RWPE1 (cell line): ENCODE measurements at regions not wholly inside any gene's neighbourhood (a gene's known extent, or its start where the extent isn't known, plus 50 kb on each side); places are given as distances from the start of the nearest gene placed in this dataset.

Experiments used
- CTCF ChIA-PET: fragments of 350-600 bp; sonication (Branson Sonifier 250); formaldehyde crosslinking; extraction: SDS; loops from one replicate; lab custom pipeline; 2021; lab: Yijun Ruan, JAX
- POLR2A ChIA-PET: fragments of 400-600 bp; formaldehyde crosslinking; extraction: SDS; loops from one replicate; lab custom pipeline; 2020; ENCODE audit warnings: antibody characterized with exemption; ENCODE audit not compliant: low non-redundant PET; lab: Yijun Ruan, JAX
- DNase-seq: peaks from one replicate; pipeline ENCODE4 v3.0.0; 2012; ENCODE audit warnings: low spot score
- H3K27ac ChIP-seq: fragments of 450-650 bp; 2 replicates; pipeline ENCODE4 v1.5.1; 2017
- CTCF ChIP-seq: fragments of 450-650 bp; conservative IDR thresholded peaks from 2 replicates; pipeline ENCODE4 v1.5.1; 2017; ENCODE audit warnings: low read depth, mild to moderate bottlenecking

- POLR2A ChIA-PET = no interaction called here
- no peak for TF ChIP-seq CTCF
- CTCF ChIA-PET = interaction anchor here (0.6 kb wide), 1 partner anchor 325 kb away, joined by 4 read pairs; no protein-coding TSS in a partner anchor
- no peak overlapping the region for H3K27ac ChIP-seq
- no peak for DNase-seq
Measured at GRCh38 chr6:125434760-125435159, 133.0 kb upstream of the HDDC2 start.

- DNase-seq = no peak
- no peak overlapping the region for H3K27ac ChIP-seq
- ChIA-PET POLR2A (no interaction called here), CTCF (no interaction called here)
- TF ChIP-seq CTCF = no peak
Measured at GRCh38 chr6:125439512-125439911, 137.7 kb upstream of the HDDC2 start.

- ChIA-PET CTCF (interaction anchor here (0.7 kb wide), 1 partner anchor 441 kb away, joined by 3 read pairs; no protein-coding TSS in a partner anchor), POLR2A (no interaction called here)
- no peak overlapping the region for H3K27ac ChIP-seq
- no peak for DNase-seq
- TF ChIP-seq CTCF = no peak
Measured at GRCh38 chr6:125444006-125444923, 142.5 kb upstream of the HDDC2 start.

- H3K27ac ChIP-seq = no peak overlapping the region
- DNase-seq = no peak
- CTCF ChIA-PET = no interaction called here
- POLR2A ChIA-PET = no interaction called here
- no peak for TF ChIP-seq CTCF
Measured at GRCh38 chr6:125445054-125445453, 143.3 kb upstream of the HDDC2 start.

- no peak overlapping the region for H3K27ac ChIP-seq
- POLR2A ChIA-PET = no interaction called here
- CTCF ChIA-PET = no interaction called here
- no peak for DNase-seq
- TF ChIP-seq CTCF = no peak
Measured at GRCh38 chr6:125446011-125446410, 144.2 kb upstream of the HDDC2 start.

- H3K27ac ChIP-seq = no peak overlapping the region
- ChIA-PET POLR2A (no interaction called here), CTCF (no interaction called here)
- no peak for DNase-seq
- TF ChIP-seq CTCF = no peak
Measured at GRCh38 chr6:125451750-125452149, 150.0 kb upstream of the HDDC2 start.
